ENCODE measurements at regions not wholly inside any gene's neighbourhood (a gene's known extent, or its start where the extent isn't known, plus 50 kb on each side); places are given as distances from the start of the nearest gene placed in this dataset.

GRCh38 chr17:83185023-83186002 lies 105.9 kb downstream of the METRNL start:
- Histone ChIP-seq H3K4me3 (ENCODE audit: low read depth in 1 of 2, low read length in 1 of 2) (no peak overlapping the region), H3K27ac (no peak overlapping the region), H3K36me3 (no peaks in the 10 kb centered on the region), H3K9me3 (no peaks in the 10 kb centered on the region), H3K27me3 (no peaks in the 10 kb centered on the region), H3K4me1 (ENCODE audit: control insufficient read depth in 1 of 2, insufficient read depth in 1 of 2, low read depth in 1 of 2, low read length in 1 of 2) (no peaks in the 10 kb centered on the region)
- no peak for TF ChIP-seq CTCF (IDR thresholded peaks at IDR 0.05)

- H3K27ac ChIP-seq = no peak overlapping the region
- no peaks in the 10 kb centered on the region for H3K27me3 ChIP-seq
- no peaks in the 10 kb centered on the region for H3K4me1 ChIP-seq (ENCODE audit: control insufficient read depth in 1 of 2, insufficient read depth in 1 of 2, low read depth in 1 of 2, low read length in 1 of 2)
- no peak overlapping the region for H3K4me3 ChIP-seq (ENCODE audit: low read depth in 1 of 2, low read length in 1 of 2)
- no peak for TF ChIP-seq CTCF (IDR thresholded peaks at IDR 0.05)
- H3K9me3 ChIP-seq = no peaks in the 10 kb centered on the region
- H3K36me3 ChIP-seq = no peaks in the 10 kb centered on the region
These were observed 106.8 kb downstream of the METRNL start for GRCh38 chr17:83186226-83186625.

GRCh38 chr17:83186751-83187421 lies 107.5 kb downstream of the METRNL start:
- Histone ChIP-seq H3K27me3 (no peaks in the 10 kb centered on the region), H3K27ac (no peak overlapping the region), H3K4me1 (ENCODE audit: control insufficient read depth in 1 of 2, insufficient read depth in 1 of 2, low read depth in 1 of 2, low read length in 1 of 2) (no peaks in the 10 kb centered on the region), H3K9me3 (no peaks in the 10 kb centered on the region), H3K4me3 (ENCODE audit: low read depth in 1 of 2, low read length in 1 of 2) (no peak overlapping the region), H3K36me3 (no peaks in the 10 kb centered on the region)
- no peak for TF ChIP-seq CTCF (IDR thresholded peaks at IDR 0.05)

DNA sequence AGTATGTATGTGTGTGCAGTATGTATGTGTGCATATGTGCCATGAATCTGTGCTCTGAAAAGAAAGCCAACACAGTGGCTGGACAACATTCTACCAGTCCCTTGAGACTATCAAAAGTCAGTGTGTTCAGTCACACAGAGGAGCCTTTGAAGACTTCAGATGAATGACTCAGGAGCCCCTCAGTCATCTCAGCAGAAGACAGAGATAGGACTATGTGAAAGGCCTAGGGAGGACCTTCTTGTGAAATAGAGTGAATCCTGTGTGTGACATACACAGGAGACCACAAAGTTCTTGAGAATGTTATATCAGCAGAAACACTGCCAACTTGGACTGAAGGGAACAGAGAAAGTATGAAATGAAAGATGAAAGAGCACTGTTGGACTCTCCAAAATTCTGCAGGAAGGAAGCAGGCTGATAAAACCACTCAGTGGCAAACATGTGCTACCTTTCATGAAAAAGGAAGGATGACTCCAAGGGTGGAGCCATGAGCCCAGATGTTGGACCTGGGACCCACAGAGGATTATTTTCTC lies 108.4 kb downstream of the METRNL start:
- no peaks in the 10 kb centered on the region for H3K4me1 ChIP-seq (ENCODE audit: control insufficient read depth in 1 of 2, insufficient read depth in 1 of 2, low read depth in 1 of 2, low read length in 1 of 2)
- no peaks in the 10 kb centered on the region for H3K9me3 ChIP-seq
- H3K27me3 ChIP-seq = no peaks in the 10 kb centered on the region
- H3K27ac ChIP-seq = no peak overlapping the region
- no peak for TF ChIP-seq CTCF (IDR thresholded peaks at IDR 0.05)
- no peak overlapping the region for H3K4me3 ChIP-seq (ENCODE audit: low read depth in 1 of 2, low read length in 1 of 2)
- no peaks in the 10 kb centered on the region for H3K36me3 ChIP-seq

GRCh38 chr17:83189044-83190003 lies 109.9 kb downstream of the METRNL start:
- peaks cover 9 to 11% of the 10 kb centered on the region in 2 experiments for H3K4me1 ChIP-seq (ENCODE audit: control insufficient read depth in 1 of 2, insufficient read depth in 1 of 2, low read depth in 1 of 2, low read length in 1 of 2)
- H3K36me3 ChIP-seq = no peaks in the 10 kb centered on the region
- no peak overlapping the region for H3K27ac ChIP-seq
- H3K4me3 ChIP-seq (ENCODE audit: low read depth in 1 of 2, low read length in 1 of 2) = no peak overlapping the region
- H3K27me3 ChIP-seq = peaks cover 10% of the 10 kb centered on the region
- no peaks in the 10 kb centered on the region for H3K9me3 ChIP-seq
- TF ChIP-seq CTCF (IDR thresholded peaks at IDR 0.05) = no peak
